ENCODE measurements at regions not wholly inside any gene's neighbourhood (a gene's known extent, or its start where the extent isn't known, plus 50 kb on each side); places are given as distances from the start of the nearest gene placed in this dataset.

DNA sequence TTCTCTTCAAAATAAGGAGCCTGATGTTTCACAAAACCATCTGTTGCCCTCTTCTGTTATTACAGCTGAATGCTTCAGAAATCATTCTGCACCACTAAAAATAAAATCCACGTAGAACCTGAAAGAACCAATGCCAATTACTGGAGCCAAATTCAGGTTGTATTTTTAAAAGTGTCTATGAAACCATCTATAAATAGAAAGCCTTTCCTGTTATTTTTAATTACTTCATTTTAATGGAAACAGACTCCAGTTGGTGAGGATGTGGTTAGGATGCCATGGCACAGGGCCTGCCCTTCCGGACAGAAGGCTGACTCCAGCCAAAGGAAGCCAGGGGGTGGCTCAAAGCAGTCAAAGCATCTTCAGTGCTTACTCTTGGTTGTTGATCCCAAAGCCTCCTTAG lies 119.8 kb downstream of the TENT4A start:
- Histone ChIP-seq H3K27me3 (ENCODE audit: insufficient read depth, low read length) (no peaks in the 10 kb centered on the region), H2AFZ (ENCODE audit: low read length) (no peak overlapping the region), H3K36me3 (ENCODE audit: insufficient read depth, low read length) (no peaks in the 10 kb centered on the region), H4K20me1 (ENCODE audit: insufficient read depth, low read length) (no peaks in the 10 kb centered on the region), H3K9ac (ENCODE audit: low read length) (no peak overlapping the region), H3K4me1 (ENCODE audit: insufficient read depth, low read length, severe bottlenecking) (no peaks in the 10 kb centered on the region), H3K9me3 (ENCODE audit: low read length) (no peaks in the 10 kb centered on the region), H3K4me2 (ENCODE audit: low read length) (no peak overlapping the region), H3K27ac (ENCODE audit: low read depth, low read length, poor library complexity, severe bottlenecking) (no peak overlapping the region), H3F3A (ENCODE audit: insufficient read depth, low read length) (no peaks in the 10 kb centered on the region), H3K9me2 (ENCODE audit: low read depth, low read length) (no peaks in the 10 kb centered on the region), H3K79me2 (ENCODE audit: insufficient read depth, low read length) (no peaks in the 10 kb centered on the region), H3K4me3 (ENCODE audit: low read depth, low read length, poor library complexity, severe bottlenecking) (no peak overlapping the region)
- TF ChIP-seq EZH2 (IDR thresholded peaks at IDR 0.05; ENCODE audit: borderline replicate concordance, low read length) = no peak
- TF ChIP-seq, protein P1, sequence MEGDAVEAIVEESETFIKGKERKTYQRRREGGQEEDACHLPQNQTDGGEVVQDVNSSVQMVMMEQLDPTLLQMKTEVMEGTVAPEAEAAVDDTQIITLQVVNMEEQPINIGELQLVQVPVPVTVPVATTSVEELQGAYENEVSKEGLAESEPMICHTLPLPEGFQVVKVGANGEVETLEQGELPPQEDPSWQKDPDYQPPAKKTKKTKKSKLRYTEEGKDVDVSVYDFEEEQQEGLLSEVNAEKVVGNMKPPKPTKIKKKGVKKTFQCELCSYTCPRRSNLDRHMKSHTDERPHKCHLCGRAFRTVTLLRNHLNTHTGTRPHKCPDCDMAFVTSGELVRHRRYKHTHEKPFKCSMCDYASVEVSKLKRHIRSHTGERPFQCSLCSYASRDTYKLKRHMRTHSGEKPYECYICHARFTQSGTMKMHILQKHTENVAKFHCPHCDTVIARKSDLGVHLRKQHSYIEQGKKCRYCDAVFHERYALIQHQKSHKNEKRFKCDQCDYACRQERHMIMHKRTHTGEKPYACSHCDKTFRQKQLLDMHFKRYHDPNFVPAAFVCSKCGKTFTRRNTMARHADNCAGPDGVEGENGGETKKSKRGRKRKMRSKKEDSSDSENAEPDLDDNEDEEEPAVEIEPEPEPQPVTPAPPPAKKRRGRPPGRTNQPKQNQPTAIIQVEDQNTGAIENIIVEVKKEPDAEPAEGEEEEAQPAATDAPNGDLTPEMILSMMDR (IDR thresholded peaks at IDR 0.05; ENCODE audit: low read length) = no peak

DNA sequence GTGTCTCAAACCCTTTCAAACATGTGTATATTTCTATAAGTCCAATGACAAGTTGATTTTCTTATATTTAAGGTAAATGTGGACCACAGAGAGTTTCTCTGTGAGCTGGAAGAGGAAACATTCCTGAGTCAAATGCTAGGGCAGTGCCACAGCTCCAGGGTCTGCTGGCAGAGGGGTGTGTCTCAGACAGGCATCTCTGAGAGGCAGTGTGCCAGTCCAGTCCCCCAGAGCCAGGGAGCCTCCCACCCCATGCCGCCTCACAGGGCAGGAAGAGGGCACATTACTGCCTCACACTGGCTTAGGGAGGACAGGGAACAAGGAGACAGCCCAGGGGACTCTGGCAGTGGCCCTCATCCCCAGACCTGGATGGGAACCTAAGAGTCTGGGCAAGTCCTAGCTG lies 120.2 kb downstream of the TENT4A start:
- no peak overlapping the region for H3K4me2 ChIP-seq (ENCODE audit: low read length)

DNA sequence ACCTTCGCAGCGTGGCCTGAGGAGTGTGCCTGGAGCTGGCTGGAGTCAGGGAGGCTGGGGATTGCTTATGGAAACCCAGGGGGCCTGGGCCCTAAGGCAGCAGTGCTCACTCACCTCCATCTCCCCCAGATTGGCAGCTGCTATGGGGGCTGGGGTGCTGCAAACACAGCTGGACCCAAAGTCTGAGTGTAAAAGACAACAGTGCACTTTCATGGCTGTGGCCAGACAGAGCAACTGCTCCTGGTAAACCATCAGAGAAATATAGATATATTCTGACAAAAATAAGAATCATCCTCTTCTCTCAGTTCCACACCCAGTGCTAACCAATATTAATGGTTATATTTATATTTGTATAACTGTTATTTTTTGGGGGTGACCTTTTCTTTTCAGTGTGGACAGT lies 123.9 kb downstream of the TENT4A start:
- Histone ChIP-seq H3K9ac (ENCODE audit: low read length) (no peak overlapping the region), H3K36me3 (ENCODE audit: insufficient read depth, low read length) (no peaks in the 10 kb centered on the region), H3K4me3 (ENCODE audit: low read depth, low read length, poor library complexity, severe bottlenecking) (no peak overlapping the region), H3K27ac (ENCODE audit: low read depth, low read length, poor library complexity, severe bottlenecking) (no peak overlapping the region), H2AFZ (ENCODE audit: low read length) (no peak overlapping the region), H3K27me3 (ENCODE audit: insufficient read depth, low read length) (no peaks in the 10 kb centered on the region), H3F3A (ENCODE audit: insufficient read depth, low read length) (no peaks in the 10 kb centered on the region), H4K20me1 (ENCODE audit: insufficient read depth, low read length) (no peaks in the 10 kb centered on the region), H3K79me2 (ENCODE audit: insufficient read depth, low read length) (no peaks in the 10 kb centered on the region), H3K4me2 (ENCODE audit: low read length) (no peak overlapping the region), H3K4me1 (ENCODE audit: insufficient read depth, low read length, severe bottlenecking) (no peaks in the 10 kb centered on the region), H3K9me3 (ENCODE audit: low read length) (no peaks in the 10 kb centered on the region), H3K9me2 (ENCODE audit: low read depth, low read length) (no peaks in the 10 kb centered on the region)
- TF ChIP-seq, protein P1 (IDR thresholded peaks at IDR 0.05; ENCODE audit: low read length) = no peak
- no peak for TF ChIP-seq EZH2 (IDR thresholded peaks at IDR 0.05; ENCODE audit: borderline replicate concordance, low read length)

More for the DNA sequence above, 120.2 kb downstream of the TENT4A start:
- no peak for TF ChIP-seq EZH2 (IDR thresholded peaks at IDR 0.05; ENCODE audit: borderline replicate concordance, low read length)
- TF ChIP-seq, protein P1 (IDR thresholded peaks at IDR 0.05; ENCODE audit: low read length) = no peak
- no peaks in the 10 kb centered on the region for H3K9me2 ChIP-seq (ENCODE audit: low read depth, low read length)
- no peak overlapping the region for H3K9ac ChIP-seq (ENCODE audit: low read length)
- no peaks in the 10 kb centered on the region for H3K79me2 ChIP-seq (ENCODE audit: insufficient read depth, low read length)
- no peaks in the 10 kb centered on the region for H4K20me1 ChIP-seq (ENCODE audit: insufficient read depth, low read length)
- H3K4me3 ChIP-seq (ENCODE audit: low read depth, low read length, poor library complexity, severe bottlenecking) = no peak overlapping the region
- H3K27me3 ChIP-seq (ENCODE audit: insufficient read depth, low read length) = no peaks in the 10 kb centered on the region
- no peaks in the 10 kb centered on the region for H3F3A ChIP-seq (ENCODE audit: insufficient read depth, low read length)
- no peak overlapping the region for H3K27ac ChIP-seq (ENCODE audit: low read depth, low read length, poor library complexity, severe bottlenecking)
- H3K36me3 ChIP-seq (ENCODE audit: insufficient read depth, low read length) = no peaks in the 10 kb centered on the region
- no peaks in the 10 kb centered on the region for H3K4me1 ChIP-seq (ENCODE audit: insufficient read depth, low read length, severe bottlenecking)
- H2AFZ ChIP-seq (ENCODE audit: low read length) = no peak overlapping the region
- no peaks in the 10 kb centered on the region for H3K9me3 ChIP-seq (ENCODE audit: low read length)
